ENCODE measurements at regions not wholly inside any gene's neighbourhood (a gene's known extent, or its start where the extent isn't known, plus 50 kb on each side); places are given as distances from the start of the nearest gene placed in this dataset.

DNA sequence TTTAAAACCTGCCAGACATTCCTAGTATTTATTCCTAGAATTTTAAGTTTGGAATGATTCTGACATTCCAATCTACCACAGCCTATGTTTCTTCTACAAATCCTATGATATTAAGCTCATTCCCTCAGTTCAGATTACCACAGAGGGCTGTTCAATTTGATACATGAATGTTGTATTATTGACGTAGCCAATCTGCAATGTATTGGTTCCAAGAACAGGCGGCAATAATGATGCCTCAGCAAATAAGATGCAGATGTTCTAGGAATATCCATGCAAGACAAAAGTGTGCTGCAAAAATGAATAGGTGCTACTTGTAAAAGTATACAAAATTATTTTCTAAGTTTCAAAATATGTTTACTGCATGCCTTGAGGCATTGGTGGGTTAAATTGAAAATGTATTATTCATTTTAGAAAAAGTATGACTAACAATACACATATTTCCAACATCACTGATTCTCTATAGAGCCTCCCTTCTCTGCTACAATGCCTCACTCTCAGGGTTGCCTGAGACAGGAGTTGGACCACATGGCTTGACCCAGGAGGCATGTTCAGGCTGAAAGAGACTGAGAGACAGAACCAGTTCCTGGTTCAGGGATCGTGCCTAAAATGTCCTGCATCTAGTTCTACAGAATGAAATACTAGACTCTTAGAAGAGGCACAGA lies 94.1 kb upstream of the CREB5 start:
- Histone ChIP-seq H4K91ac (replicated peaks; ENCODE audit: insufficient read length, low read length) (no peak overlapping the region), H3K23me2 (ENCODE audit: low read depth, low read length) (no peaks in the 10 kb centered on the region), H3K27ac (ENCODE audit: low read depth, low read length) (no peak overlapping the region), H3K4ac (replicated peaks; ENCODE audit: insufficient read length, low read depth, low read length) (no peak overlapping the region), H3K79me1 (ENCODE audit: low read depth, low read length) (no peaks in the 10 kb centered on the region), H3K56ac (replicated peaks; ENCODE audit: insufficient read length, low read depth, low read length) (no peak overlapping the region), H3K4me2 (ENCODE audit: insufficient read depth in 1 of 2, low read depth in 2 of 2, low read length in 2 of 2) (no peak overlapping the region), H2BK120ac (replicated peaks; ENCODE audit: low read depth, low read length) (no peak overlapping the region), H4K20me1 (replicated peaks in 1 of 2; ENCODE audit: control insufficient read depth in 1 of 2, insufficient read depth in 2 of 2, low read length in 2 of 2) (no peaks in the 10 kb centered on the region), H2BK20ac (ENCODE audit: low read length) (no peak overlapping the region), H2BK5ac (ENCODE audit: low read depth, low read length) (no peak overlapping the region), H3K9me3 (ENCODE audit: insufficient read depth in 2 of 2, low read depth in 1 of 2, low read length in 1 of 2) (no peaks in the 10 kb centered on the region), H3K14ac (ENCODE audit: insufficient read length) (no peak overlapping the region), H2BK15ac (ENCODE audit: low read length) (no peak overlapping the region), H3K36me3 (ENCODE audit: control insufficient read depth in 2 of 4, insufficient read depth in 4 of 4, low read length in 3 of 4) (no peaks in the 10 kb centered on the region), H3K4me3 (ENCODE audit: extremely low read depth in 1 of 4, insufficient read depth in 2 of 4, low read depth in 3 of 4, low read length in 4 of 4) (no peak overlapping the region), H2AFZ (ENCODE audit: low read length) (no peak overlapping the region), H3K23ac (ENCODE audit: insufficient read length) (no peak overlapping the region), H3K4me1 (replicated peaks in 1 of 4; ENCODE audit: control insufficient read depth in 3 of 4, insufficient read depth in 4 of 4, low read length in 3 of 4) (no peaks in the 10 kb centered on the region), H2AK5ac (ENCODE audit: low read depth, low read length) (no peak overlapping the region), H4K8ac (ENCODE audit: extremely low read depth, insufficient read depth, low read length) (no peak overlapping the region), H3K79me2 (ENCODE audit: control insufficient read depth in 1 of 2, insufficient read depth in 2 of 2, low read length in 2 of 2) (no peaks in the 10 kb centered on the region), H4K5ac (ENCODE audit: insufficient read length, low read depth, low read length) (no peak overlapping the region), H3K27me3 (replicated peaks in 1 of 4; ENCODE audit: control insufficient read depth in 3 of 4, extremely low read depth in 1 of 4, insufficient read depth in 3 of 4, low read length in 3 of 4) (no peaks in the 10 kb centered on the region), H2BK12ac (ENCODE audit: low read depth, low read length) (no peak overlapping the region), H3K18ac (ENCODE audit: extremely low read depth, low read length) (no peak overlapping the region), H3K9ac (replicated peaks in 1 of 4; ENCODE audit: extremely low read depth in 1 of 4, low read depth in 3 of 4, low read length in 3 of 4) (no peak overlapping the region)
- no peak for FAIRE-seq
- DNase-seq (ENCODE audit: low read depth in 1 of 2, low spot score in 2 of 2), result no peak
- ChIA-PET POLR2A (ENCODE audit: partially characterized antibody) (no interaction called here), CTCF (ENCODE audit: partially characterized antibody) (no interaction called here)
- 89% methylated on average over 3 of the region's 3 CpGs; no CpG with 5 or more reads in 1 of the 2 experiments for WGBS, 2 experiments (ENCODE audit: extremely low coverage in 1 of 2, insufficient coverage in 1 of 2, insufficient read length in 1 of 2, insufficient replicate concordance in 2 of 2, low coverage in 1 of 2, low lambda C conversion rate in 2 of 2, missing lambda C conversion rate in 1 of 2)
- TF ChIP-seq BACH1 (IDR thresholded peaks at IDR 0.05; ENCODE audit: low read length) (no peak), BRCA1 (IDR thresholded peaks at IDR 0.05; ENCODE audit: low read depth, low read length) (no peak), POLR2A (IDR thresholded peaks at IDR 0.05; ENCODE audit: control extremely low read depth in 1 of 2, low read depth in 2 of 2, low read length in 2 of 2) (no peak), RBBP5 (IDR thresholded peaks at IDR 0.05; ENCODE audit: borderline replicate concordance, low read depth, low read length) (no peak), NANOG (IDR thresholded peaks at IDR 0.05; ENCODE audit: insufficient read depth, low read depth, low read length, poor library complexity, severe bottlenecking) (no peak), SIN3A (conservative IDR thresholded peaks at IDR 0.05 in 1 of 2, IDR thresholded peaks at IDR 0.05 in 1 of 2; ENCODE audit: low read depth in 1 of 2, low read length in 2 of 2) (no peak), KDM5A (IDR thresholded peaks at IDR 0.05; ENCODE audit: low read length) (no peak), RFX5 (IDR thresholded peaks at IDR 0.05; ENCODE audit: borderline replicate concordance, low read depth, low read length) (no peak), EGR1 (IDR thresholded peaks at IDR 0.05; ENCODE audit: borderline replicate concordance, low read depth, low read length) (no peak), RNF2 (IDR thresholded peaks at IDR 0.05; ENCODE audit: borderline replicate concordance, low read depth, low read length, missing control alignments, poor library complexity, severe bottlenecking) (no peak), HDAC2 (IDR thresholded peaks at IDR 0.05; ENCODE audit: borderline replicate concordance in 1 of 2, low read depth in 2 of 2, low read length in 2 of 2) (no peak), CHD1 (IDR thresholded peaks at IDR 0.05; ENCODE audit: low read depth, low read length) (no peak), SUZ12 (IDR thresholded peaks at IDR 0.05; ENCODE audit: low read length) (no peak), SP1 (IDR thresholded peaks at IDR 0.05; ENCODE audit: low read depth, low read length) (no peak)

Measured in H1 (cell line).